HEK293T (cell line): ENCODE measurements at regions not wholly inside any gene's neighbourhood (a gene's known extent, or its start where the extent isn't known, plus 50 kb on each side); places are given as distances from the start of the nearest gene placed in this dataset.

Experiments
- BHLHE40 ChIP-seq: fragments of 450-650 bp; IDR thresholded peaks from 2 replicates; pipeline ENCODE4 v1.6.1; 2016; ENCODE audit warnings: mild to moderate bottlenecking, moderate library complexity, borderline replicate concordance
- FOXK2 ChIP-seq: fragments of 450-650 bp; IDR thresholded peaks from 2 replicates; pipeline ENCODE4 v1.6.1; 2016; ENCODE audit warnings: mild to moderate bottlenecking
- PKNOX1 ChIP-seq: fragments of 450-650 bp; IDR thresholded peaks from 2 replicates; pipeline ENCODE4 v1.6.1; 2016

- TF ChIP-seq PKNOX1 (no peak), BHLHE40 (no peak), FOXK2 (no peak)
These were observed 196.3 kb downstream of the ERCC6L2 start for GRCh38 chr9:96071815-96072124.
